ENCODE measurements at regions not wholly inside any gene's neighbourhood (a gene's known extent, or its start where the extent isn't known, plus 50 kb on each side); places are given as distances from the start of the nearest gene placed in this dataset.

- Histone ChIP-seq H3K79me2 (ENCODE audit: insufficient read depth, low read length) (no peaks in the 10 kb centered on the region), H2AFZ (ENCODE audit: low read length) (no peak overlapping the region), H4K20me1 (ENCODE audit: insufficient read depth, low read length) (no peaks in the 10 kb centered on the region), H3K4me2 (ENCODE audit: low read depth, low read length) (no peak overlapping the region), H3K27ac (ENCODE audit: extremely low read length, insufficient read depth, low read length) (peak overlapping the region; percentile 35), H3K4me1 (ENCODE audit: insufficient read depth, low read length) (peaks cover 99% of the 10 kb centered on the region), H3K9me3 (ENCODE audit: low read length) (no peaks in the 10 kb centered on the region), H3K9ac (ENCODE audit: insufficient read depth, low read depth, low read length) (no peak overlapping the region), H3K4me3 (replicated peaks in 1 of 3; ENCODE audit: insufficient read depth in 1 of 3, low read depth in 2 of 3, low read length in 3 of 3) (no peak overlapping the region), H3K36me3 (replicated peaks in 1 of 2; ENCODE audit: control insufficient read depth in 1 of 2, insufficient read depth in 2 of 2, low read length in 2 of 2) (no peaks in the 10 kb centered on the region), H3K27me3 (ENCODE audit: control insufficient read depth in 1 of 2, insufficient read depth in 2 of 2, low read length in 2 of 2) (no peaks in the 10 kb centered on the region)
- ATAC-seq (no peak), DNase-seq (ENCODE audit: low spot score) (no peak), FAIRE-seq (no peak)
- in situ Hi-C loops (cut with HindIII; ENCODE audit: extremely low pct_ligation_motif_present, low pct_unique_long_range_greater_than_20kb) (no loop called here), intact Hi-C loops (cut with micrococcal nuclease; ENCODE audit: unreplicated experiment) (no loop called here)
- 90% methylated on average over 10 of the region's 10 CpGs for WGBS (ENCODE audit: low lambda C conversion rate)
- no peak for TF ChIP-seq TFDP2 (CRISPR knock-in tag; IDR thresholded peaks at IDR 0.05)
- TF ChIP-seq, protein P1, sequence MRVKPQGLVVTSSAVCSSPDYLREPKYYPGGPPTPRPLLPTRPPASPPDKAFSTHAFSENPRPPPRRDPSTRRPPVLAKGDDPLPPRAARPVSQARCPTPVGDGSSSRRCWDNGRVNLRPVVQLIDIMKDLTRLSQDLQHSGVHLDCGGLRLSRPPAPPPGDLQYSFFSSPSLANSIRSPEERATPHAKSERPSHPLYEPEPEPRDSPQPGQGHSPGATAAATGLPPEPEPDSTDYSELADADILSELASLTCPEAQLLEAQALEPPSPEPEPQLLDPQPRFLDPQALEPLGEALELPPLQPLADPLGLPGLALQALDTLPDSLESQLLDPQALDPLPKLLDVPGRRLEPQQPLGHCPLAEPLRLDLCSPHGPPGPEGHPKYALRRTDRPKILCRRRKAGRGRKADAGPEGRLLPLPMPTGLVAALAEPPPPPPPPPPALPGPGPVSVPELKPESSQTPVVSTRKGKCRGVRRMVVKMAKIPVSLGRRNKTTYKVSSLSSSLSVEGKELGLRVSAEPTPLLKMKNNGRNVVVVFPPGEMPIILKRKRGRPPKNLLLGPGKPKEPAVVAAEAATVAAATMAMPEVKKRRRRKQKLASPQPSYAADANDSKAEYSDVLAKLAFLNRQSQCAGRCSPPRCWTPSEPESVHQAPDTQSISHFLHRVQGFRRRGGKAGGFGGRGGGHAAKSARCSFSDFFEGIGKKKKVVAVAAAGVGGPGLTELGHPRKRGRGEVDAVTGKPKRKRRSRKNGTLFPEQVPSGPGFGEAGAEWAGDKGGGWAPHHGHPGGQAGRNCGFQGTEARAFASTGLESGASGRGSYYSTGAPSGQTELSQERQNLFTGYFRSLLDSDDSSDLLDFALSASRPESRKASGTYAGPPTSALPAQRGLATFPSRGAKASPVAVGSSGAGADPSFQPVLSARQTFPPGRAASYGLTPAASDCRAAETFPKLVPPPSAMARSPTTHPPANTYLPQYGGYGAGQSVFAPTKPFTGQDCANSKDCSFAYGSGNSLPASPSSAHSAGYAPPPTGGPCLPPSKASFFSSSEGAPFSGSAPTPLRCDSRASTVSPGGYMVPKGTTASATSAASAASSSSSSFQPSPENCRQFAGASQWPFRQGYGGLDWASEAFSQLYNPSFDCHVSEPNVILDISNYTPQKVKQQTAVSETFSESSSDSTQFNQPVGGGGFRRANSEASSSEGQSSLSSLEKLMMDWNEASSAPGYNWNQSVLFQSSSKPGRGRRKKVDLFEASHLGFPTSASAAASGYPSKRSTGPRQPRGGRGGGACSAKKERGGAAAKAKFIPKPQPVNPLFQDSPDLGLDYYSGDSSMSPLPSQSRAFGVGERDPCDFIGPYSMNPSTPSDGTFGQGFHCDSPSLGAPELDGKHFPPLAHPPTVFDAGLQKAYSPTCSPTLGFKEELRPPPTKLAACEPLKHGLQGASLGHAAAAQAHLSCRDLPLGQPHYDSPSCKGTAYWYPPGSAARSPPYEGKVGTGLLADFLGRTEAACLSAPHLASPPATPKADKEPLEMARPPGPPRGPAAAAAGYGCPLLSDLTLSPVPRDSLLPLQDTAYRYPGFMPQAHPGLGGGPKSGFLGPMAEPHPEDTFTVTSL (CRISPR knock-in tag; IDR thresholded peaks at IDR 0.05; ENCODE audit: borderline replicate concordance) = no peak
- TF ChIP-seq MTF2 (CRISPR knock-in tag; IDR thresholded peaks at IDR 0.05; ENCODE audit: borderline replicate concordance) = no peak
- no peak for TF ChIP-seq ZNF670 (CRISPR knock-in tag; IDR thresholded peaks at IDR 0.05; ENCODE audit: borderline replicate concordance)
- no peak for TF ChIP-seq PPARG (CRISPR knock-in tag; conservative IDR thresholded peaks at IDR 0.05)
- no peak for TF ChIP-seq SAP130 (CRISPR knock-in tag; IDR thresholded peaks at IDR 0.05; ENCODE audit: low read depth)
- TF ChIP-seq RARA (CRISPR knock-in tag; IDR thresholded peaks at IDR 0.05) = no peak
- no peak for TF ChIP-seq ZNF589 (CRISPR knock-in tag; conservative IDR thresholded peaks at IDR 0.05)
- no peak for TF ChIP-seq ZKSCAN8 (CRISPR knock-in tag; IDR thresholded peaks at IDR 0.05; ENCODE audit: borderline replicate concordance)
- BruUV-seq (replicated peaks) = no TSS peak
- ChIA-PET CTCF (ENCODE audit: low intra/inter-chr PET ratio, low total read pairs) (no interaction called here), POLR2A (interaction anchor here (0.8 to 8.9 kb wide), 5 partner anchors 8 to 108 kb away, joined by 3 to 99 read pairs (median 7); partner anchors contain the start of gene GSE1)
These were observed 82.8 kb upstream of the GSE1 start for GRCh38 chr16:85530370-85530739.
